ENCODE measurements at regions not wholly inside any gene's neighbourhood (a gene's known extent, or its start where the extent isn't known, plus 50 kb on each side); places are given as distances from the start of the nearest gene placed in this dataset.
"Not testable (repeated sequence)": the region's sequence is repeated elsewhere in the genome, so short reads cannot be mapped to it uniquely, and the experiment has no call there.

DNA sequence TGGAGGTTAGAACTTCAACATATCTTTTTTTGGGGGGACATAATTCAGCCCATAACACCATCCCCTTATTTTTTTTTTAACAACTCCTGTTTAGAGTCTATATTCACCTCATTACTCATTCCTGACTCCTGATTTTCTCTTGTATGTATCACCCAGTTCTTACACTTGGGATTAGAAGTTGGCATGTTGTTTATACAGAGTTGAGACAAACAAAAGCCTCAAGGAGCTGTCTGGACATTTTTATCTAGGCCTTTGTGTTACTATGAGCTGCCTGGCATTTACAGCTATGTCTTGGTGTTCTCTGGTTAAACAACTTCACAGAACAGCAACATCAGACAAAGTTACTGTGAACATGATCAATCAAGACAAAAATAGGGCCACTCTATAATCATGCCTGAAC is 517.5 kb downstream of the KIF20B start:
- Histone ChIP-seq H3K4me3 (ENCODE audit: low read depth in 1 of 5, low read length in 5 of 5) (no peak overlapping the region), H3K27me3 (ENCODE audit: control insufficient read depth in 5 of 5, insufficient read depth in 4 of 5, low read length in 5 of 5) (no peaks in the 10 kb centered on the region), H3K9me3 (ENCODE audit: control insufficient read depth in 5 of 5, low read length in 5 of 5) (no peaks in the 10 kb centered on the region), H3K36me3 (ENCODE audit: control insufficient read depth in 5 of 5, insufficient read depth in 5 of 5, low read length in 5 of 5) (no peaks in the 10 kb centered on the region), H3K27ac (ENCODE audit: low read depth, low read length) (no peak overlapping the region), H3K9ac (ENCODE audit: low read length in 5 of 5) (no peak overlapping the region), H3K4me1 (ENCODE audit: control insufficient read depth in 5 of 5, insufficient read depth in 5 of 5, low read length in 5 of 5) (no peaks in the 10 kb centered on the region)

DNA sequence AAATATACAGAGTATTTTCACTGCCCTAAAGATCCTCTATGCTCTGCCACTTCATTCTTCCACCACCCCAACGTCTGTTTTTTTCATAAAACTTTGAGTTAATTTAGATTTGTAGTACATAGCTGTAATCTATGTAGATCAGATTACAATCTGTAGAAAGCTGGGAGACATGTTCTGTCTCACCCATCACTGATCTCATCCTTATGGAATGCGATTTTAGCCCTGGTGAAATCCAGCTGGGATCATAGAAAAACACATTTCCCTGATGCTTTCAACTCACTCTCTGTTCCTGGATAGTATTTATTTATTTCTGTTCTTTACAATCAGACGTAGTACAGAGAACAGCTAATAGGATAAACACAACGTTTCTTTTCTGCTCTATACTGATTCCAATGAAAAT is 521.0 kb downstream of the KIF20B start:
- Histone ChIP-seq H3K4me3 (ENCODE audit: low read depth in 1 of 5, low read length in 5 of 5) (no peak overlapping the region), H3K36me3 (ENCODE audit: control insufficient read depth in 5 of 5, insufficient read depth in 5 of 5, low read length in 5 of 5) (no peaks in the 10 kb centered on the region), H3K27me3 (ENCODE audit: control insufficient read depth in 5 of 5, insufficient read depth in 4 of 5, low read length in 5 of 5) (no peaks in the 10 kb centered on the region), H3K9me3 (ENCODE audit: control insufficient read depth in 5 of 5, low read length in 5 of 5) (no peaks in the 10 kb centered on the region), H3K27ac (ENCODE audit: low read depth, low read length) (no peak overlapping the region), H3K4me1 (ENCODE audit: control insufficient read depth in 5 of 5, insufficient read depth in 5 of 5, low read length in 5 of 5) (peaks cover 0 to 7% (median 0%) of the 10 kb centered on the region in 5 donors), H3K9ac (ENCODE audit: low read length in 5 of 5) (no peak overlapping the region)

DNA sequence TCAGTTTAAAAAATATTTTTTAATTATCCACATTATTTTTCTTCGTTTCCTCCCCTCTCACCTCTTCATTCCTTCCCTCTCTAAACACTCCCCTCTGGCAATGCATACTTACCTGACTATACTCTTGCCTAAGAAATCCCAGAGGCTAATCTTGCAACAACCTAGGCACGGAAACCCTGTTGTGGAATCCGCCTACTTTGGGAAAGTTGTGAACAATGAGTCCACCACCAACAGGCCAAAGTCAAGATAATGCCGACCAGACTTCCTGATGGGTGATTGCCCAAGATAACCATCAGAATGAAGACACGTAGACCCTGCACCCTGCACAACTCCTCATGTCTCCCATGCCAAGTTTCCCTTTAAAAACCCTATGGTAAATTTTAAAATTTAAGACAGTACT is 521.5 kb downstream of the KIF20B start:
- Histone ChIP-seq H3K4me1 (ENCODE audit: control insufficient read depth in 5 of 5, insufficient read depth in 5 of 5, low read length in 5 of 5) (peaks cover 0 to 7% (median 0%) of the 10 kb centered on the region in 5 donors), H3K9ac (ENCODE audit: low read length in 5 of 5) (no peak overlapping the region), H3K9me3 (ENCODE audit: control insufficient read depth in 5 of 5, low read length in 5 of 5) (no peaks in the 10 kb centered on the region), H3K27me3 (ENCODE audit: control insufficient read depth in 5 of 5, insufficient read depth in 4 of 5, low read length in 5 of 5) (no peaks in the 10 kb centered on the region), H3K4me3 (ENCODE audit: low read depth in 1 of 5, low read length in 5 of 5) (no peak overlapping the region), H3K27ac (ENCODE audit: low read depth, low read length) (no peak overlapping the region), H3K36me3 (ENCODE audit: control insufficient read depth in 5 of 5, insufficient read depth in 5 of 5, low read length in 5 of 5) (no peaks in the 10 kb centered on the region)

DNA sequence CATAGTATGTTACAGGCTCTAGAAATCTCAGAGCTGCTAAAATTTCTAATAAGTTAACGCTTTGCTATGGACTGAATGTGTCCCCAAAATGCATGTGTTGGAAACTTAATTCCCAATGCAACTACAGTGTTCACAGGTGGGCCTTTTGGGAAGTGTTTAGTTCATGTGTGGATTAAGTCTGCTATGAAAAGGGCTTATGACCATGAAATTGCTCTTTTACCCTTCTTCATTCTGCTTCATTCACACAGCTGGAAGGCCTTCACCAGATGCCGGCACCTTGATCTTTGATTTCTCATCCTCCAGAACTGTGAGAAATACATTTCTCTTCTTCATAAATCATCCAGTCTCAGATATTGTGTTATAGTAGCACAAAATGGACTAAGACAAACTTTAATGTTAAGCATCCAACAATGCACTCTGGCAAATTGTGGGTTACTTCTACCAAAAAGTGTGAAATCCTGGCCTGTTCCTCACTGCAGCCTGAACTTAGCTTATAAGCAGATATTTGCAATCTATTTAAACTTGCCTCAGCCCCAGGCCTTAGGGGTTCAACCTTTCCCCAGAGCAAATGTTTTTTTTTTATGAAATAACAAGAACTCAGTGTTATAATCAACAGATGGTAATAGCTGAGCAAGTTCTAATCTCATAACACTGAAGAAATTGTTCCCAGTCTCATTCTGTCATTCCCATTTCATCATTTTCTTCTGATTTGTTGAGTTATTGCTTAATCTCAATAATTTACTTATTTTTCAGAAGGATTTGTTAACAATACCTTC is 523.6 kb downstream of the KIF20B start:
- Histone ChIP-seq H3K27me3 (ENCODE audit: control insufficient read depth in 5 of 5, insufficient read depth in 4 of 5, low read length in 5 of 5) (no peaks in the 10 kb centered on the region), H3K4me1 (ENCODE audit: control insufficient read depth in 5 of 5, insufficient read depth in 5 of 5, low read length in 5 of 5) (peaks cover 0 to 7% (median 0%) of the 10 kb centered on the region in 5 donors), H3K27ac (ENCODE audit: low read depth, low read length) (no peak overlapping the region), H3K4me3 (ENCODE audit: low read depth in 1 of 5, low read length in 5 of 5) (no peak overlapping the region), H3K36me3 (ENCODE audit: control insufficient read depth in 5 of 5, insufficient read depth in 5 of 5, low read length in 5 of 5) (no peaks in the 10 kb centered on the region), H3K9me3 (ENCODE audit: control insufficient read depth in 5 of 5, low read length in 5 of 5) (no peaks in the 10 kb centered on the region), H3K9ac (ENCODE audit: low read length in 5 of 5) (no peak overlapping the region)

DNA sequence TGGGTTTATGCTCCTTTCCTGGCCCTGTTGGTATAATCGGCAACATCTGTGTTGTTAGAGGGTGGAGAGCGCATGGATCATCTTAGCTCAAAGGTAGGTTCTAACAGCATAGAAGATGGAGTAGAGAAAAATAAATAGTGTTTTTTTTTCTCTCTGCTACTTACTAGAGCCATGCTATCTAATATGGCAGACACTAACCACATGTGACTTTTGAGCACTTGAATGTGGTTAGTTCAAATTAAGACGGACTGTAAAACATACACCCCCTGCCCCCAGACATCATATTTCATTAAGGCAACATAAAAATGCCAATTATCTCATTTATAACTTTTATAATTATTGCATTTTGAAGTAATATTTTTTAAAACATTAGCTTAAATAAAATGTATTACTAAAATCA is 525.1 kb downstream of the KIF20B start:
- no peak overlapping the region for H3K27ac ChIP-seq (ENCODE audit: low read depth, low read length)
- no peaks in the 10 kb centered on the region for H3K36me3 ChIP-seq (ENCODE audit: control insufficient read depth in 5 of 5, insufficient read depth in 5 of 5, low read length in 5 of 5)
- no peak overlapping the region for H3K4me3 ChIP-seq (ENCODE audit: low read depth in 1 of 5, low read length in 5 of 5)
- H3K27me3 ChIP-seq (ENCODE audit: control insufficient read depth in 5 of 5, insufficient read depth in 4 of 5, low read length in 5 of 5): no peaks in the 10 kb centered on the region
- H3K9me3 ChIP-seq (ENCODE audit: control insufficient read depth in 5 of 5, low read length in 5 of 5): no peaks in the 10 kb centered on the region
- no peak overlapping the region for H3K9ac ChIP-seq (ENCODE audit: low read length in 5 of 5)
- peaks cover 0 to 7% (median 0%) of the 10 kb centered on the region in 5 donors for H3K4me1 ChIP-seq (ENCODE audit: control insufficient read depth in 5 of 5, insufficient read depth in 5 of 5, low read length in 5 of 5)

DNA sequence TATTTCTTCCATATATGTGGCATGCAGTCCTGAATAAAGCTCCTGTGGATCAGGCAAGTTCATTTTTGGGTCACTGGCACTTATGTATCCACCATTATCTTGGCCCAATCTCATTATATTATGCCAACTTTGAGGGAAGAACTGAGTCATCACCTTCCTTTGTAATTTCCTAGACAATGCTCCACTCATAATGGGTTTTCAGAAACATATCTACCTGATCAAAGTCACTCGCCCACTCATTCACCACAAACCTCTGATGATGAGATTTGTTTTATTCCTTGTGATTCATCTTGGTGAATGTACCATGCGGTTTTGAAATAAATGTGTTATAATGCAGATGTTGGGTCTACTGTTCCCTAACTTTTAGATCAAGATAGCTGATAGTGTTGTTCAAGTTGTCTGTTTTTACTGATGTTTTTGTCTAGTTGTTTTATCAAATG is 525.8 kb downstream of the KIF20B start:
- peaks cover 0 to under 1% (median 0%) of the 10 kb centered on the region in 5 donors for H3K9me3 ChIP-seq (ENCODE audit: control insufficient read depth in 5 of 5, low read length in 5 of 5)
- peaks cover 0 to 7% (median 0%) of the 10 kb centered on the region in 5 donors for H3K4me1 ChIP-seq (ENCODE audit: control insufficient read depth in 5 of 5, insufficient read depth in 5 of 5, low read length in 5 of 5)
- no peak overlapping the region for H3K4me3 ChIP-seq (ENCODE audit: low read depth in 1 of 5, low read length in 5 of 5)
- H3K36me3 ChIP-seq (ENCODE audit: control insufficient read depth in 5 of 5, insufficient read depth in 5 of 5, low read length in 5 of 5): no peaks in the 10 kb centered on the region
- H3K27me3 ChIP-seq (ENCODE audit: control insufficient read depth in 5 of 5, insufficient read depth in 4 of 5, low read length in 5 of 5): no peaks in the 10 kb centered on the region
- no peak overlapping the region for H3K9ac ChIP-seq (ENCODE audit: low read length in 5 of 5)
- no peak overlapping the region for H3K27ac ChIP-seq (ENCODE audit: low read depth, low read length)

DNA sequence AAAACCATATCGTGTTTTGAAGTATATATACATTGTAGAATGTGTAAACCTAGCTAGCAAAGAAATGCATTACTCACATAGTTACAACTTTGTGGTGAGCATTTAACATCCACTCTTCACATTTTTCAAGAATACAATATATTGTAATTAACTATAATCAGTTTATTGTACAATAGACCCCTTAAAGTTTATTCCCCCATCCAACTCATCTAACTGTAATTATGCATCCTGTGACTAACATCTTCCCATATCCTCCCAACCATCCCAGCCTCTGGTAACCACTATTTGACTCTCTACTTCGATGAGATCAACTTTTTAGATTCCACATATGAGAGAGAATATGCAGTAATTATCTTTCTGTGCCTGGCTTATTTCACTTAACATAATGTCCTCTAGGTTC is 526.4 kb downstream of the KIF20B start:
- H3K36me3 ChIP-seq (ENCODE audit: control insufficient read depth in 5 of 5, insufficient read depth in 5 of 5, low read length in 5 of 5): no peaks in the 10 kb centered on the region
- H3K4me3 ChIP-seq (ENCODE audit: low read depth in 1 of 5, low read length in 5 of 5): no peak overlapping the region
- H3K27ac ChIP-seq (ENCODE audit: low read depth, low read length): no peak overlapping the region
- no peak overlapping the region for H3K9ac ChIP-seq (ENCODE audit: low read length in 5 of 5)
- H3K27me3 ChIP-seq (ENCODE audit: control insufficient read depth in 5 of 5, insufficient read depth in 4 of 5, low read length in 5 of 5): no peaks in the 10 kb centered on the region
- peaks cover 0 to 7% (median 0%) of the 10 kb centered on the region in 5 donors for H3K4me1 ChIP-seq (ENCODE audit: control insufficient read depth in 5 of 5, insufficient read depth in 5 of 5, low read length in 5 of 5)
- H3K9me3 ChIP-seq (ENCODE audit: control insufficient read depth in 5 of 5, low read length in 5 of 5): peaks cover 0 to 5% (median 0%) of the 10 kb centered on the region in 5 donors

DNA sequence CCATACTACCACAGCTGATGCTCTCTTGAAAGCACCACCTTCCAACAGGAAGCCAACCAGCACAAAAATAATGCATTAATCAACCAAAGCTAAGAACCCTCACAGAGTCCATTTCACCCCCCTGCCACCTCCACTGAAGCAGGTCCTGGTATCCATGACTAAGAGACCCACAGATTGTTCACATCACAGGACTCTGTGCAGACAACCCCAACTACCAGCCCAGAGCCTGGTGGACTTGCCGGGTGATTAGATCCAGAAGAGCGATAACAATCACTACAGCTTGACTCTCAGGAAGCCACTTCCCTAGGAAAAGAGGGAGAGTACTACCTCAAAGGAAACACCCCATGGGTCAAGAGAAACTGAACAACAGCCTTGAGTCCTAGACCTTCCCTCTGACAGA is 528.1 kb downstream of the KIF20B start:
- H3K27me3 ChIP-seq (ENCODE audit: control insufficient read depth in 5 of 5, insufficient read depth in 4 of 5, low read length in 5 of 5): no peaks in the 10 kb centered on the region
- peaks cover 0 to 5% (median 0%) of the 10 kb centered on the region in 5 donors for H3K9me3 ChIP-seq (ENCODE audit: control insufficient read depth in 5 of 5, low read length in 5 of 5)
- H3K36me3 ChIP-seq (ENCODE audit: control insufficient read depth in 5 of 5, insufficient read depth in 5 of 5, low read length in 5 of 5): no peaks in the 10 kb centered on the region
- no peak overlapping the region for H3K27ac ChIP-seq (ENCODE audit: low read depth, low read length)
- H3K4me3 ChIP-seq (ENCODE audit: low read depth in 1 of 5, low read length in 5 of 5): no peak overlapping the region
- H3K9ac ChIP-seq (ENCODE audit: low read length in 5 of 5): no peak overlapping the region
- H3K4me1 ChIP-seq (ENCODE audit: control insufficient read depth in 5 of 5, insufficient read depth in 5 of 5, low read length in 5 of 5): peaks cover 0 to 7% (median 0%) of the 10 kb centered on the region in 5 donors

DNA sequence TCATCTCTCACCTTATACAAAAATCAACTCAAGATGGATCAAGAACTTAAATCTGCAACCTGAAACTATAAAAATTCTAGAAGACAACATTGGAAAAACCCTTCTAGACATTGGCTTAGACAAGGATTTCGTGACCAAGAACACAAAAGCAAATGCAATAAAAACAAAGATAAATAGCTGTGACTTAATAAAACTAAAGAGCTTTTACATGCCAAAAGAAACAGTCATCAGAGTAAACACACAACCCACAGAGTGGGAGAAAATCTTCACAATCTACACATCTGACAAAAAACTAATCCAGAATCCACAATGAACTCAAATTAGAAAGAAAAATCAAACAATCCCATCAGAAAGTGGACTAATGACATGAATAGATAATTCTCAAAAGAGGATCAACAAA is 532.4 kb downstream of the KIF20B start:
- H3K9ac ChIP-seq (ENCODE audit: low read length in 5 of 5); H3K36me3 ChIP-seq (ENCODE audit: control insufficient read depth in 5 of 5, insufficient read depth in 5 of 5, low read length in 5 of 5); H3K9me3 ChIP-seq (ENCODE audit: control insufficient read depth in 5 of 5, low read length in 5 of 5); H3K27ac ChIP-seq (ENCODE audit: low read depth, low read length); H3K27me3 ChIP-seq (ENCODE audit: control insufficient read depth in 5 of 5, insufficient read depth in 4 of 5, low read length in 5 of 5); H3K4me3 ChIP-seq (ENCODE audit: low read depth in 1 of 5, low read length in 5 of 5); H3K4me1 ChIP-seq (ENCODE audit: control insufficient read depth in 5 of 5, insufficient read depth in 5 of 5, low read length in 5 of 5): not testable (repeated sequence)

DNA sequence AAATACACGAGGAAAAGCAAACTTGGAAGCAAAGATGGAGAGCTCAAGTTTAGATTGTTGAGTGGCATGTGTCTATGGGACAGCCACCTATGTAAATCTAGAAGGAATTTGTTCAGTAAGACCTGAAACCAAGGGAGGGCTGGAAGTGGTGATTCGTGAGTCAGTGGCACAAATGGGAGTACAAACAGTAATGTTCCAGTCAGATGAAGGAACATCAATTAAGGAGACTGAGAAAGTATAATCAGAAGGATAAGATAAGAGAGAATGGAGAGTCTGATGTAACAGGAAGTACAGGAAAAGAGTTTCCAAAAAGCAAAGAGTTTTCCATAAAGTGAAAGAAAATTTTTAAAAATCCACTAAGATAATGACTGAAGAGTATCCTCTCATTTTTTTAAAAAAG is 544.2 kb downstream of the KIF20B start:
- Histone ChIP-seq H3K27ac (ENCODE audit: low read depth, low read length) (no peak overlapping the region), H3K9me3 (ENCODE audit: control insufficient read depth in 5 of 5, low read length in 5 of 5) (peaks cover 0 to 3% (median 0%) of the 10 kb centered on the region in 5 donors), H3K4me1 (ENCODE audit: control insufficient read depth in 5 of 5, insufficient read depth in 5 of 5, low read length in 5 of 5) (no peaks in the 10 kb centered on the region), H3K9ac (ENCODE audit: low read length in 5 of 5) (no peak overlapping the region), H3K4me3 (ENCODE audit: low read depth in 1 of 5, low read length in 5 of 5) (no peak overlapping the region), H3K36me3 (ENCODE audit: control insufficient read depth in 5 of 5, insufficient read depth in 5 of 5, low read length in 5 of 5) (no peaks in the 10 kb centered on the region), H3K27me3 (ENCODE audit: control insufficient read depth in 5 of 5, insufficient read depth in 4 of 5, low read length in 5 of 5) (no peaks in the 10 kb centered on the region)
